PC-3 (cell line): ENCODE measurements at regions not wholly inside any gene's neighbourhood (a gene's known extent, or its start where the extent isn't known, plus 50 kb on each side); places are given as distances from the start of the nearest gene placed in this dataset.

ENCODE experiments used
- CTCF ChIP-seq: fragments of 300-600 bp; sonication (generic); conservative IDR thresholded peaks from 2 replicates; pipeline ENCODE4 v1.5.1; 2017; ENCODE audit warnings: antibody characterized with exemption, low read depth, mild to moderate bottlenecking, low read length
- EZH2 ChIP-seq: fragments of 300-600 bp; sonication (generic); IDR thresholded peaks from one replicate; pipeline ENCODE4 v1.6.1; 2017; ENCODE audit warnings: antibody characterized with exemption, mild to moderate bottlenecking, low read length; ENCODE audit not compliant: unreplicated experiment
- EZH2phosphoT487 ChIP-seq: fragments of 300-600 bp; sonication (generic); IDR thresholded peaks from 2 replicates; pipeline ENCODE4 v1.6.1; 2018; ENCODE audit warnings: mild to moderate bottlenecking, antibody characterized with exemption, low read length, borderline replicate concordance

GRCh38 chr16:54706406-54706805 lies 224.3 kb upstream of the IRX5 start:
- TF ChIP-seq EZH2 (no peak), CTCF (no peak), EZH2phosphoT487 (no peak)
